Inflammatory macrophage treated with lipopolysaccharide for 4 hours (primary cell): ENCODE measurements at regions not wholly inside any gene's neighbourhood (a gene's known extent, or its start where the extent isn't known, plus 50 kb on each side); places are given as distances from the start of the nearest gene placed in this dataset.
A peak's percentile ranks its signal among the peaks of the same experiment; 100 is the strongest.

ENCODE experiments used
- DNase-seq: peaks from one replicate; pipeline ENCODE4 v3.0.0-alpha.2; 2020

- DNase-seq: no peak
Measured at GRCh38 chr6:54646069-54646950, 200.3 kb upstream of the FAM83B start.

- no peak for DNase-seq
Measured at GRCh38 chr6:54646951-54647664, 199.5 kb upstream of the FAM83B start.

GRCh38 chr6:54654381-54654780 lies 192.2 kb upstream of the FAM83B start:
- DNase-seq: no peak

- DNase-seq: no peak
Measured at GRCh38 chr6:54655162-54655561, 191.4 kb upstream of the FAM83B start.

GRCh38 chr6:54665278-54665677 lies 181.3 kb upstream of the FAM83B start:
- DNase-seq: no peak

- no peak for DNase-seq
Measured at GRCh38 chr6:54680531-54680930, 166.0 kb upstream of the FAM83B start.

- DNase-seq: no peak
Measured at GRCh38 chr6:54681267-54681666, 165.3 kb upstream of the FAM83B start.

GRCh38 chr6:54681987-54682386 lies 164.6 kb upstream of the FAM83B start:
- no peak for DNase-seq

DNA sequence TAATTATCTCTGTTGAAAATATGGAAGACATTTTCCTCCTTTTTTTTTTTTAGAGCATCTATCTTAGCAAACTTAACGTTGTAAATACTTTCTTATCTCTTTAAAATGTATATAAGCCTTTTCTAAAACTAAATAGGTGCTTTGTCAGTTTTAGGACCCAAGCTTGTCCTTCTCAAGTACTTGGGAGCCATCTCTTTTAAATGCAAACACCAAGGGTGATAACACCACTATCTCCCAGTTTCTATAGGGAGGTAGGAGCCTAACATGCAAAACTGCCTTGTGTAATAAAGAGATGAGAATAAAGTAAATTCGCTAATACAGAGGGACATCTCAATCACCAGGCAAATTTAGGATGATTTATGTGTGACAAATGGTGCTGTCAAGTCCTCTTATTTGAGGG lies 157.0 kb upstream of the FAM83B start:
- no peak for DNase-seq

- no peak for DNase-seq
Measured at GRCh38 chr6:54690596-54690995, 156.0 kb upstream of the FAM83B start.

- DNase-seq: no peak
Measured at GRCh38 chr6:54694928-54695532, 151.5 kb upstream of the FAM83B start.

DNA sequence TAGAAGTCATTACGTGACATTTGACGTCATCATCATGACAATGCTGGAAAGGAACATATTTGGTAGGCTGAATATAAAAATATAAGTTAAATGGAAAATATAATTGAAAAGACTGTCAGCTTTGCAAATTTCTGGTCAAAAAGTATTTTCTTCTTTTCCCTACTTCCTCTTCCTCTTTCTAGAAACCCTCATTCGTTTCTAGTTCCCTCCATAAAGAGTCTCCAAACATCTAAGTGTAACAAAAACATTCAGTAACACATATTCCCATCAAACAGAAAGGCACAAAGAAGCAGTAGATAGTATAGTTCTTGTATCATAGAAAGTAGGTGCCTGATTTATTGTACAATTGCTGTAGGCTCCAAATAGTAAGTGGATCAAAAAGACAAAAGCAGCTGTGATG lies 150.8 kb upstream of the FAM83B start:
- DNase-seq: no peak

- DNase-seq: no peak
Measured at GRCh38 chr6:54697424-54697823, 149.1 kb upstream of the FAM83B start.

DNA sequence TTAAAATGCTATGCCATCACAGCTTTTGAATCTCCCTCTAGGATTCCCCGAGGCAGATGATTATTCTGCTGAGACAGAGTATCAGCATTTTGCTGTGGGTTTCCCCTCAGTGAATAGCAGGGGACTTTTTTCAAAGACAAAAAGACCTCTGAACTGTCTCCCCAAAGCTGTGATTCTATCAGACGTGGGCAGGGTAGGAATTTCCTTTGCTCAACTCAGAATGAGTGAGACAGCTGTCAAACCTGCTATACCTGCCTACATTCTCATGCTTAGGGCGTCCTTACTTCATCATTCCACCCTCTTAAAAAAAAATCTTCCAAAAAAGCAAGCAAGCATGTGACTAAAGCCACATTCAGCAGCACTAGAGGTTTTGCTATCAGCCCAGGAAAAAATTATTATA lies 147.6 kb upstream of the FAM83B start:
- no peak for DNase-seq

GRCh38 chr6:54700158-54700557 lies 146.4 kb upstream of the FAM83B start:
- no peak for DNase-seq

DNA sequence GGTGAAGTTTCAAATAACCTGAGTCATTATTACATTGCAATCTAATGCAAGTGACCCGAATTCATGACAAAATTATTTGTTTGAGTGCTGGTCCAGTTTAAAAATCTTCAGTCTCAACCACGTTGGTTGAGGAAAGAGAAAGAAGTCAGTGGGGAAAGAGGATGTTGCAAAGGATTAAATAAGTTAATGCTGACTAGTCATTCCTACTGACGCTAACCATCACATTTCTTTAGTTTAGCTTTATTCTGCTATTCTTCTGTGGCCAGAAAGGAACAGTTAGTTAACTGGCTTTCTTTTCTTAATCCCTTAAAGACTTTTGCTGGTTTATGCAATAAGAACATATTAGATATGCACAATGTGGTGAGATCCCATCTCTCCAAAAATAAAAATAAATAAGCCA lies 143.8 kb upstream of the FAM83B start:
- no peak for DNase-seq

GRCh38 chr6:54706391-54706790 lies 140.2 kb upstream of the FAM83B start:
- DNase-seq: no peak

GRCh38 chr6:54706844-54707605 lies 139.5 kb upstream of the FAM83B start:
- DNase-seq: no peak

DNA sequence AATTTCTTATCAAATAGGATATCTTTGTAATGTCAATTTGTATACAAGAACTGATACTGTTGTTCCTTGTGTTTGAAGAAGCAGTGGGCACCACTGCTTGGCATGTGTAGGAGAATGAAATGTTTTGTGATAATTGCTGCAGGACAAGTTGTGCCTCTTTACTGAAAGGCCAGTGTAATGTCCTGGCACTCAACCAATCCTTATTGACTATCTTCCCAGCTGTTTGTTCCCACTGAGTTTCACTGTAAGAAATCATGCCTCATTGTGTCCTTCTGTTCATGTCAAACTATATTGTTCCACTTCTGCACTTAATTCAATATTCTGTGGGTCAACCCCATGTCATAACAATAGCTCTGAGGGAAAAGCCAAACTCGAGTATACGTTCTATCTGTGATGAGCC lies 136.1 kb upstream of the FAM83B start:
- DNase-seq: no peak

GRCh38 chr6:54716010-54716409 lies 130.6 kb upstream of the FAM83B start:
- DNase-seq: no peak

DNA sequence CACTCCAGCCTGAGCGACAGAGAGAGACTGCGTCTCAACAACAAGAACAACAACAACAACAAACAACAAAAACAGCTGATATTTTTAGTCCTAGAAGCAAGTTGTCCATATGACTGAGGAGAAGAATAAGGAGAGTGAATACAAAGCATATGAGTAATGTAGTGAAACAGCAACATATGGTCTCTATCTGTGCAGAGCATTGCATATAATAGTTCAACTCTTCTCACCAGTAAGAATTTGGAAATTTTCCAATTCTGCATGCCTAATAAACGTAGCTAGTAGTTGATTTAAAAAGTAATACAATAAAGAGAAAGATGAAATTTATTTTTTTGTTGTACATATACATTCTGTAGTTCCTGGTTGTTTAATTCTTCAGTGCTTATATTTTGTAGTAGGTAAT lies 129.7 kb upstream of the FAM83B start:
- no peak for DNase-seq

DNA sequence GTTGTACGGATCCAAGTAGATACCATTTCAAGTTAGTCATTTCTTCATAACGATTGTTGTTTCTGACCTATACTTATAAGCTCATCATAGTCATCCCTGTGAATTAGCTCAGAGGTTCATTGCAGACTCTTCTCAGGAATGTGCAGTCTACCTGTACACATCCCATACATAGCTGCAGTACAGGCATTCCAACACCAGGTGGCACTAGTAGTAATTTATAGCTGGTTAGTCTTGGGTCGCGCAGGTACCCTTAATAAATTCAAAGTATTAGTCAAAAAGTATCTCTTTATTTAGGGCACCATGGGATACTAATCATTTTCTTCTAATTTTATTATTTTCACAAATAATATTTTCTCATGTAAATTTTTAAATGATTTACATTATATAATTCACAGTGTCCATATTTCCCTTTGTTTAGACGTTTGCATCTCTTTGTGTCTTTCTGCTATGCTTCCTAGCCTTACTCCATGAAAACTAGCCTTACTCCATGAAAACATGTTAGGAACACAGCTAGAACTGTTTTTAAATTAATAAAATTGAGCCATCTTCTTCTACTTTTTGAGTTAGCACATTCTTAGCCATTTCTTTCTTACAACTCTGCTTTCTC lies 128.6 kb upstream of the FAM83B start:
- DNase-seq: peak; percentile 54

GRCh38 chr6:54718541-54719023 lies 128.0 kb upstream of the FAM83B start:
- DNase-seq: no peak
